GM06990 (cell line): ENCODE measurements at regions not wholly inside any gene's neighbourhood (a gene's known extent, or its start where the extent isn't known, plus 50 kb on each side); places are given as distances from the start of the nearest gene placed in this dataset.

Experiments
- DNase-seq: peaks from one replicate; pipeline ENCODE4 v3.0.0-alpha.2; 2011; ENCODE audit not compliant: insufficient read length; ENCODE audit errors: extremely low read depth
- H3K27me3 ChIP-seq: replicated peaks from 2 replicates; pipeline ENCODE4 v1.6.0; 2011; ENCODE audit warnings: low read length; ENCODE audit not compliant: control insufficient read depth, insufficient read depth
- H3K36me3 ChIP-seq: 2 replicates; pipeline ENCODE4 v1.5.1; 2011; ENCODE audit warnings: low read length; ENCODE audit not compliant: control insufficient read depth, insufficient read depth
- H3K4me3 ChIP-seq: replicated peaks from 2 replicates; pipeline ENCODE4 v1.5.1; 2011; ENCODE audit warnings: low read depth, mild to moderate bottlenecking, control low read depth, low read length
- CTCF ChIP-seq: IDR thresholded peaks from 2 replicates; pipeline ENCODE4 v1.5.1; 2011; ENCODE audit warnings: low read length, control low read depth, mild to moderate bottlenecking, inconsistent platforms; ENCODE audit not compliant: insufficient read depth, poor library complexity, severe bottlenecking

GRCh38 chr2:105682401-105682800 is 62.3 kb upstream of the NCK2 start:
- no peak for DNase-seq
- H3K27me3 ChIP-seq, result no peaks in the 10 kb centered on the region
- TF ChIP-seq CTCF, result no peak
- no peak overlapping the region for H3K4me3 ChIP-seq
- H3K36me3 ChIP-seq, result no peaks in the 10 kb centered on the region

GRCh38 chr2:105681927-105682326 is 62.8 kb upstream of the NCK2 start:
- DNase-seq, result no peak
- H3K27me3 ChIP-seq, result no peaks in the 10 kb centered on the region
- no peak for TF ChIP-seq CTCF

GRCh38 chr2:105680357-105680756 is 64.4 kb upstream of the NCK2 start:
- no peaks in the 10 kb centered on the region for H3K36me3 ChIP-seq
- TF ChIP-seq CTCF, result no peak
- no peak for DNase-seq
- no peak overlapping the region for H3K4me3 ChIP-seq
- H3K27me3 ChIP-seq, result no peaks in the 10 kb centered on the region; the same call in 1 of the 2 replicates

More at GRCh38 chr2:105681927-105682326, 62.8 kb upstream of the NCK2 start:
- no peaks in the 10 kb centered on the region for H3K36me3 ChIP-seq
- no peak overlapping the region for H3K4me3 ChIP-seq

- no peak for TF ChIP-seq CTCF
- no peak for DNase-seq
- Histone ChIP-seq H3K27me3 (no peaks in the 10 kb centered on the region; the same call in 1 of the 2 replicates), H3K36me3 (no peaks in the 10 kb centered on the region), H3K4me3 (no peak overlapping the region)
These were observed 66.4 kb upstream of the NCK2 start for GRCh38 chr2:105678346-105678745.

- no peaks in the 10 kb centered on the region; the same call in 1 of the 2 replicates for H3K27me3 ChIP-seq
- no peak for TF ChIP-seq CTCF
These were observed 66.8 kb upstream of the NCK2 start for GRCh38 chr2:105677901-105678300.

GRCh38 chr2:105675841-105676240 is 68.9 kb upstream of the NCK2 start:
- Histone ChIP-seq H3K4me3 (no peak overlapping the region), H3K27me3 (no peaks in the 10 kb centered on the region; the same call in 1 of the 2 replicates), H3K36me3 (no peaks in the 10 kb centered on the region)
- no peak for TF ChIP-seq CTCF
- no peak for DNase-seq

More at GRCh38 chr2:105677901-105678300, 66.8 kb upstream of the NCK2 start:
- Histone ChIP-seq H3K4me3 (no peak overlapping the region), H3K36me3 (no peaks in the 10 kb centered on the region)
- DNase-seq, result no peak
